VCaP (cell line): ENCODE measurements at regions not wholly inside any gene's neighbourhood (a gene's known extent, or its start where the extent isn't known, plus 50 kb on each side); places are given as distances from the start of the nearest gene placed in this dataset.

Experiments used
- H3K27ac ChIP-seq: fragments of 450-650 bp; 2 replicates; pipeline ENCODE4 v1.5.1; 2017
- TF ChIP-seq, protein P1 (sequence below): fragments of 450-650 bp; conservative IDR thresholded peaks from 2 replicates; pipeline ENCODE4 v1.5.1; 2017; ENCODE audit warnings: mild to moderate bottlenecking, moderate library complexity

DNA sequence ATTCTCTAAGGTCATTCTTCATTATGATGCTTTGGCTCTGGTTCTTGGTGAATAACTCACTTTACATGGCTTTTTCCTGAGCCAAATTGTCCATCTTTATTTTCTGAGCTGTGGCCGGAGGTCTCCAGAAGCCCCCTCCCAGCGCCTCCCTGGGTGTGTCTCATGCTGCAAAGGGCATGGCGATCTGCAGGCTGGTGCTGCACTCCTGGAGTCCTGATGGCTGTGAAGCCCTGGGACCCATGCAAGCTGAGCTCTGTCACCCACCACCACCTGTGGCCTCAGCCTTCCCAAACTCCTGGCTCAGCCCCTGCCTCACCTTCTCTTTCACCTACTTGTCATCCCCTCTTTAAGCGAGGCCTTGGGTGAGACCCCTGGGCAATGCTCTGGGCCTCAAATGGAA is 96.9 kb downstream of the CEBPB start:
- no peak overlapping the region for H3K27ac ChIP-seq

DNA sequence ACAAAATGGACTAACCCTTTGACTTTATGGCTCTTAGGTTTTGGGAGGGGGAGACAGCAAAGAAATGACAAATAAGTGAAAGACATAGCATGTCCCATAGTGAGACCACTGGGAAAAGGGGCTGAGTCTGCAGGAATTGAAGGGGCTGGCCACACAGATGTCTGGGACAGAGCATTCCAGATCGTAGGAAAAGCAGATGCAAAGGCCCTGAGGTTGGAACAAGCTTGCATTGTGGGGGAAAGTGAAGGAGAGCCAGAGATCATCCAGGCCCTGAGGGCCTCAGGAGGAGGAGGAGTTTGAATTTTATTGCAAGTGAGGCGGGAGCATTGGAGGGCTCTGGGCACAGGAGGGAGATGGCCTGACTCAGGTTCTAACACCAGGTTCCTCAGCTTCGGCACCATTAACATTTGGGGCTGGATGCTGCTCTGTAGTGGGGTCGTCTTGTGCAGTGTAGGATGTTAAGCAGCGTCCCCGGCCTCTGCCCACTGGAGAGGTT is 97.5 kb downstream of the CEBPB start:
- TF ChIP-seq, protein P1, sequence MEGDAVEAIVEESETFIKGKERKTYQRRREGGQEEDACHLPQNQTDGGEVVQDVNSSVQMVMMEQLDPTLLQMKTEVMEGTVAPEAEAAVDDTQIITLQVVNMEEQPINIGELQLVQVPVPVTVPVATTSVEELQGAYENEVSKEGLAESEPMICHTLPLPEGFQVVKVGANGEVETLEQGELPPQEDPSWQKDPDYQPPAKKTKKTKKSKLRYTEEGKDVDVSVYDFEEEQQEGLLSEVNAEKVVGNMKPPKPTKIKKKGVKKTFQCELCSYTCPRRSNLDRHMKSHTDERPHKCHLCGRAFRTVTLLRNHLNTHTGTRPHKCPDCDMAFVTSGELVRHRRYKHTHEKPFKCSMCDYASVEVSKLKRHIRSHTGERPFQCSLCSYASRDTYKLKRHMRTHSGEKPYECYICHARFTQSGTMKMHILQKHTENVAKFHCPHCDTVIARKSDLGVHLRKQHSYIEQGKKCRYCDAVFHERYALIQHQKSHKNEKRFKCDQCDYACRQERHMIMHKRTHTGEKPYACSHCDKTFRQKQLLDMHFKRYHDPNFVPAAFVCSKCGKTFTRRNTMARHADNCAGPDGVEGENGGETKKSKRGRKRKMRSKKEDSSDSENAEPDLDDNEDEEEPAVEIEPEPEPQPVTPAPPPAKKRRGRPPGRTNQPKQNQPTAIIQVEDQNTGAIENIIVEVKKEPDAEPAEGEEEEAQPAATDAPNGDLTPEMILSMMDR, result no peak
- H3K27ac ChIP-seq, result no peak overlapping the region

More for the DNA sequence above, 96.9 kb downstream of the CEBPB start:
- TF ChIP-seq, protein P1, result no peak

DNA sequence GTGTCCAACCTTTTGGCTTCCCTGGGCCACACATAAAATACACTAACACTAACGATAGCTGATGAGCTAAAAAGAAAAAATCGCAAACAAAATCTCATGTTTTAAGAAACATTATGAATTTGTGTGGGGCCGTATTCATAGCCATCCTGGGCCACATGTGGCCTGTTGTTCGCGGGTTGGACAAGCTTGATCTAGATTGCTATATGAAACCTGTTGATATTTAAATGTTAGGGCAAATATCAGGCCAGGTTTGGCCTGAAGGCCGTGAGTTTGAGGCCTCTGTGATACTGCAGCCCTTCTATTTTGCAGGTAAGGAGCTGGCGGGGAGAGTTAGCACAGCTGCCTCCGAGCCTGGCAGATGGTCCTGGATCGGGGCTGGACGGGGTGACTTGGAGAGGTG is 99.0 kb downstream of the CEBPB start:
- TF ChIP-seq, protein P1, result no peak
- no peak overlapping the region for H3K27ac ChIP-seq

DNA sequence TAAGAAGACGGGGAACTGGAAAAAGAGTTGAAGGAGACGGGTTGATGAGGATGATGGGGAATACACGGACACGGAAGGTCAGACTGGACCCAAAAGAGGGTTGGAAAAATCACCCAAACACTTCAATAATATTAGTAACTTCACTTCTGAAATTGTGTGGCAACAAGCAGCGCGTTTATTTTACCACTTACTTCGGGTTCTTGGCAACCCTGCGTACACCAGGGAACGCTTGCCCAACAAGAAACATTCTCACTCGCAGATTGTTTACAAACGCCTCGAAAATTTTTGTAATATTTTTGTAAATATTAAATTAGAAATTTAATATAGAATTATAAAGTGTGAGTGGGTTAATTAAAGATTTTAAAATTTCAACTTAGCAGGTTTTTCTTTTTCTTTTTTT is 99.5 kb downstream of the CEBPB start:
- H3K27ac ChIP-seq, result no peak overlapping the region
- TF ChIP-seq, protein P1, result no peak

DNA sequence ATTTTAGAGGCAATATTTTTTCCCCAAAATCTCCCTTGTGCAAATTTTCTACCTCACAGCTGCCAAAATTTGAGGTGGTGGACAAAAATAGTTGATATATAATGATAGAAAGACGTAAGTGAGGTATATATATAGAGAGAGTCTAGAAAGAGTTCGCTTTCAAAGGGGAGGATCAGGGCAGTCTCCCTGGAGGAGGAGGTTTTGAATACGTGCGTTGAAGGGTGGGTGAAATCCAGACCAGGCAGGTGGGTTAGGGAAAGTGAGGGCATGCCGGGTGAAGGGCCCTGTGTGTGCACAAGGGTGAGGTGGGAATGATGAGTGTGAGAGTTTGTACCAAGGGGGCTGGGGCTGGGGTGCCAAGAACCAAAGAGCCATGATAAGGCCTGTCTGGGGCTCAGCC is 100.2 kb downstream of the CEBPB start:
- TF ChIP-seq, protein P1, result no peak
- H3K27ac ChIP-seq, result no peak overlapping the region

DNA sequence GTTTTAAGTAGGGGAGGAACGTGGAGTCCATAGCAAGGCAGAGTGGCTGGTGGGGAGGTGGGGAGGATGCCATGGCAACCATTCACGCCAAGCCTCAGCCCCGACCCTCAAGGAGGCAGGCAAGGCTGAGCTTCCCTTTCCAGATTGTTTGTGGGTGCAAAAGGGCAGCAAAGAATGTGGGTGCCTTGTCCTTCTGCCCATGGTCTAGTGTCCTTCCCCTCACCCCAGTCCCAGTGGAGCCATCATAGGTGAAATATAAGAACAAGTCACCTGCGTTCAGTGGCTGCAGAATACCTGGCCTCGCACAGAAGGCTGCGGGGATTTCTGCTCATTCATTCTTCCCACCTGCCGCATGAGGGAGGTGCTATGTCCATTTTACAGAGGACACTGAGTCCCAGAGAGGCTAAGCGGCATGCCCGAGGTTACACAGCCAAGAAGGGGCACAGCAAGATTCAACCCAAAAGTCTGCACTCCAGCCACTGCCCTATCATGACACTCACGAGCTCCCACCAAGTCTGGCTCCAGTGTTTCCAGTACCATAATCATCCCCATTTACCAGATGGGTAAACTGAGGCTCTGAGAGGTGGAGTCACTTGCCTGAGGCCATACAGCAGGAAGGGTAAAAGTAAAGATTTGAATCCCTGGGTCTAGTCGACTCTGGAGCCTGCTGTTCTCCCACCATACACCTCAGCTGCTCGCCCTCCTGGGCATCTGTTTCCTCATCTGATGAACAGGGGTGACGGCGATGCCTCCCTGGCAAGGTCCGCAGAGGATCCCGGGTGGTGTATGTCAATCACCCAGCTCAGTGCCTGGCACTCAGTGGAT is 100.8 kb downstream of the CEBPB start:
- no peak overlapping the region for H3K27ac ChIP-seq
- TF ChIP-seq, protein P1, result no peak

DNA sequence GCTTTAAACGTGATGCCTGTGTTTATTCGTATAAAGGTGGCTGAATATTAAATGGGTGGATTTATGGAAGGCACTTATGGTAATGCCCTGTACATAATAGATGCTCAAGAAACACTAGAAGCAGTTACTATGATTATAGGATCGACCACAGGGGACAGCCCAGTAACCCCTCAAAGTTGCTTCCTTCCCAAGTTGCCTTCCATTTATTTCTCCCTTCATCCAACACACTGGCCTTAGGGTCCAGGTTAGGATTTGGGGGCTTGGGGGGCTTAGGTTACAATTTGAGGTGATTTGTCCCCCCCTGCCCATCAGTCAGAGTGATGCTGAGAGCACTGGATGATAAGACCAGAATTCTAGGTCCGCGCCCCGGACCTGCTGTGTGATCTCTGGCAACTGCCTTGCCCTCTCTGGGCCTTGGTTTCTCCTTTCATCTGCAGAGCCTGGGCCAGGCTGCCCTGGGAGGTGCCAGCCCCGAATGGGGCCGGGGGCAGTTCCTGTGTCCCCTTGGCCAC is 101.5 kb downstream of the CEBPB start:
- TF ChIP-seq, protein P1, result no peak
- H3K27ac ChIP-seq, result peak overlapping the region; percentile 9; the same call in 1 of the 2 replicates
